A673 (cell line): ENCODE measurements at regions not wholly inside any gene's neighbourhood (a gene's known extent, or its start where the extent isn't known, plus 50 kb on each side); places are given as distances from the start of the nearest gene placed in this dataset.

Source experiments
- EZH2 ChIP-seq: fragments of 200-600 bp; sonication (generic); IDR thresholded peaks from 2 replicates; pipeline ENCODE4 v1.6.1; 2017; ENCODE audit warnings: borderline replicate concordance, low read depth, mild to moderate bottlenecking, mixed read lengths, antibody characterized with exemption, low read length; ENCODE audit not compliant: poor library complexity, severe bottlenecking
- TF ChIP-seq, protein P1 (sequence below): fragments of 300-800, 200-600 bp; sonication (generic); conservative IDR thresholded peaks from 2 replicates; pipeline ENCODE4 v1.5.1; 2017; ENCODE audit warnings: low read depth, mild to moderate bottlenecking, antibody characterized with exemption, low read length, moderate library complexity, mixed read lengths

DNA sequence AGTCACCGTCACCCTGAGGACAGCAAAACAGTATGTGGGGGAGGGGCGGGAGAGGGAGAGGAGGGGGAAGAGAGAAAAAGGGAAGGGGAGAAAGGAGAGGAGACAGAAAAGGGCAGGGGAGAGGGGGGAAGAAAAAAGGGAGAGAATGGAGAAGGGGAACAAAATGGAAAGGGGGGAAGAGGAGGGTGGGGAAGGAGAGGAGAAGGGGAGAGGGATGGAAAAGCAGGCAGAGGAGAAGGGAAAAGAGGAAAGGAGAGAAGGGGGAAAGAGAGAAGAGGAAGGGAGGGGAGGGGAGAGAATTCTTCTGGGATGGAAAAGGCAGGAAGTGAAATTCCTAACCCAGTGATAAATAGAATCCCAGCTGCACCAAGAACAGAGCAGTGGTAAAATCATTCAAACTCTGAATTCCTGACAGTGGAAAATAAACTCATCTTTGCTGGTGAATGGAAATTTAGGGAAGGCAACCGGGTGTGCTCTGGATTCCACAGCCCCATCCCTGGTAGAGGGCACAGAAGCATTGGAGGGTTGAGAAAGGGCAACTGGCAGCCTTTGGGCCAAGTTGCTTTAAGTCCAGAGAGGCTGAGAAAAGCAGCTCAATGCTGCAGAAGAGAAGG, 244.2 kb downstream of the BCOR start:
- TF ChIP-seq, protein P1, sequence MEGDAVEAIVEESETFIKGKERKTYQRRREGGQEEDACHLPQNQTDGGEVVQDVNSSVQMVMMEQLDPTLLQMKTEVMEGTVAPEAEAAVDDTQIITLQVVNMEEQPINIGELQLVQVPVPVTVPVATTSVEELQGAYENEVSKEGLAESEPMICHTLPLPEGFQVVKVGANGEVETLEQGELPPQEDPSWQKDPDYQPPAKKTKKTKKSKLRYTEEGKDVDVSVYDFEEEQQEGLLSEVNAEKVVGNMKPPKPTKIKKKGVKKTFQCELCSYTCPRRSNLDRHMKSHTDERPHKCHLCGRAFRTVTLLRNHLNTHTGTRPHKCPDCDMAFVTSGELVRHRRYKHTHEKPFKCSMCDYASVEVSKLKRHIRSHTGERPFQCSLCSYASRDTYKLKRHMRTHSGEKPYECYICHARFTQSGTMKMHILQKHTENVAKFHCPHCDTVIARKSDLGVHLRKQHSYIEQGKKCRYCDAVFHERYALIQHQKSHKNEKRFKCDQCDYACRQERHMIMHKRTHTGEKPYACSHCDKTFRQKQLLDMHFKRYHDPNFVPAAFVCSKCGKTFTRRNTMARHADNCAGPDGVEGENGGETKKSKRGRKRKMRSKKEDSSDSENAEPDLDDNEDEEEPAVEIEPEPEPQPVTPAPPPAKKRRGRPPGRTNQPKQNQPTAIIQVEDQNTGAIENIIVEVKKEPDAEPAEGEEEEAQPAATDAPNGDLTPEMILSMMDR, result no peak
- TF ChIP-seq EZH2, result no peak
